ENCODE measurements at regions not wholly inside any gene's neighbourhood (a gene's known extent, or its start where the extent isn't known, plus 50 kb on each side); places are given as distances from the start of the nearest gene placed in this dataset.

DNA sequence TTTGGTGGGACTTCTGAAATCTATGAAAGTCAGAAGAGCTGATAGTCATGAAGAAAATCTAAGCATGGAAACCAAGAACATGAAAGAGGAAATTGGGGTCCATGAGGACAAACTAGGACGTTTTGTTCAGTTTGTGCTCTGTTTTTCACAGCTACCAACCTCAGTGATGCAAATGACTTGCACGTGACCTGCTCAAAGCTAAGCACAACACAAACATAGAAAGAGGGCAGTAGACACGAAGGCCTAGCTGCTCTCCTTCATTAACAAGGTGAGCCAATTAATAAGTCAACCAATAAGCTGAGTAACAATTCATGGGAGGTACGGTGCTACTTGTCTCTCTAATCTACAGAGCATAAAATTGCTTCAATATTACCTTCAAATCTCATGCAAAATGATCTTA lies 684.1 kb downstream of the TRAM1L1 start:
- no peak for TF ChIP-seq CTCF (IDR thresholded peaks at IDR 0.05; ENCODE audit: extremely low read depth, low read depth, low read length)
- DNase-seq (ENCODE audit: insufficient read length, low spot score, missing footprints), result no peak
- no peaks in the 10 kb centered on the region for H3K4me1 ChIP-seq (ENCODE audit: insufficient read depth, low read length)
- H3K79me2 ChIP-seq (ENCODE audit: insufficient read depth, low read length), result no peaks in the 10 kb centered on the region
- H2AFZ ChIP-seq (ENCODE audit: low read length), result no peak overlapping the region
- no peak overlapping the region for H3K4me3 ChIP-seq (ENCODE audit: insufficient read depth, low read length)
- H4K20me1 ChIP-seq (ENCODE audit: insufficient read depth, low read length), result no peaks in the 10 kb centered on the region
- no peaks in the 10 kb centered on the region for H3K9me3 ChIP-seq (ENCODE audit: low read depth, low read length)
- H3K36me3 ChIP-seq (ENCODE audit: insufficient read depth, low read length), result no peaks in the 10 kb centered on the region
- H3K27ac ChIP-seq (ENCODE audit: low read depth, low read length), result no peak overlapping the region
- H3K27me3 ChIP-seq (ENCODE audit: insufficient read depth, low read length), result no peaks in the 10 kb centered on the region
- no peak overlapping the region for H3K4me2 ChIP-seq (ENCODE audit: insufficient read depth, low read length)

DNA sequence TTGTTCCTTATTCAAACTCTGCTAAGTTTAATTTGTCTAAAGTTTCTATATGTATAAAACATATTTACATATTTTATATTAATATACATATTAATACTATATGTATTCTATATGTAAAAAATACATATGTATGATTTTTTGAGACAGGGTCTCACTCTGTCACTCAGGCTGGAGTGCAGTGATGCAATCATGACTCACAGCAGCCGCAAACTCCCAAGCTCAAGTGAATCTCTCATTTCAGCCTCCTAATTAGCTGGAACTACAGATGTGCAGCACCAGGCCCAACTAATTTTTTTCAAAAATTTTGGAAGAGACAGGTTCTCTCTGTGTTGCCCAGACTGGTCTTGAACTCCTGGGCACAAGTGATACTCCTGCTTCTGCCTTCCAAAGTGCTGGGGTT lies 684.9 kb downstream of the TRAM1L1 start:
- H3K79me2 ChIP-seq (ENCODE audit: insufficient read depth, low read length), result no peaks in the 10 kb centered on the region
- DNase-seq (ENCODE audit: insufficient read length, low spot score, missing footprints), result no peak
- no peak overlapping the region for H3K4me2 ChIP-seq (ENCODE audit: insufficient read depth, low read length)
- H3K36me3 ChIP-seq (ENCODE audit: insufficient read depth, low read length), result no peaks in the 10 kb centered on the region
- no peak for TF ChIP-seq CTCF (IDR thresholded peaks at IDR 0.05; ENCODE audit: extremely low read depth, low read depth, low read length)
- H3K4me1 ChIP-seq (ENCODE audit: insufficient read depth, low read length), result no peaks in the 10 kb centered on the region
- no peak overlapping the region for H2AFZ ChIP-seq (ENCODE audit: low read length)
- H4K20me1 ChIP-seq (ENCODE audit: insufficient read depth, low read length), result no peaks in the 10 kb centered on the region
- H3K27ac ChIP-seq (ENCODE audit: low read depth, low read length), result no peak overlapping the region
- no peaks in the 10 kb centered on the region for H3K27me3 ChIP-seq (ENCODE audit: insufficient read depth, low read length)
- H3K9me3 ChIP-seq (ENCODE audit: low read depth, low read length), result no peaks in the 10 kb centered on the region
- H3K4me3 ChIP-seq (ENCODE audit: insufficient read depth, low read length), result no peak overlapping the region

DNA sequence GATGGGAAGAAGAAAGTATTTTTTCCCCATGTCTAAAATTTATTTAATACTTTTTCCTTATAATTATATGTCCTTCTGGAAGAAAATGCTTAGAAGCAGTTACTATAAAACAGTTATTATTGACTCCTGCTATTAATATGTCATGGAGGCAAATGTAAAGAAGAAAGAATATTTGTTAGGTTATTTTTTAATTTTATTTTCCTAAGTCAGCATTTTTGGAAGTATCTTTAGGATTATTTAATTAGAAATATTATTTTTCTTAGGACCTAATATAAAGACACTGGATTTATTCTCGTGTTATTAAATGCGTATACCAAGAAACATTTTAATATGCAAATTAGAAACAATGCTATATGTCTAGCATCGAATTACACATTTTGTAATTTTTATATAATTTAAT lies 687.7 kb downstream of the TRAM1L1 start:
- H3K4me1 ChIP-seq (ENCODE audit: insufficient read depth, low read length), result no peaks in the 10 kb centered on the region
- no peaks in the 10 kb centered on the region for H3K27me3 ChIP-seq (ENCODE audit: insufficient read depth, low read length)
- H3K27ac ChIP-seq (ENCODE audit: low read depth, low read length), result no peak overlapping the region
- H3K4me3 ChIP-seq (ENCODE audit: insufficient read depth, low read length), result no peak overlapping the region
- TF ChIP-seq CTCF (IDR thresholded peaks at IDR 0.05; ENCODE audit: extremely low read depth, low read depth, low read length), result no peak
- H3K4me2 ChIP-seq (ENCODE audit: insufficient read depth, low read length), result no peak overlapping the region
- no peak for DNase-seq (ENCODE audit: insufficient read length, low spot score, missing footprints)
- H3K36me3 ChIP-seq (ENCODE audit: insufficient read depth, low read length), result no peaks in the 10 kb centered on the region
- H4K20me1 ChIP-seq (ENCODE audit: insufficient read depth, low read length), result no peaks in the 10 kb centered on the region
- H3K9me3 ChIP-seq (ENCODE audit: low read depth, low read length), result no peaks in the 10 kb centered on the region
- H2AFZ ChIP-seq (ENCODE audit: low read length), result no peak overlapping the region
- no peaks in the 10 kb centered on the region for H3K79me2 ChIP-seq (ENCODE audit: insufficient read depth, low read length)

DNA sequence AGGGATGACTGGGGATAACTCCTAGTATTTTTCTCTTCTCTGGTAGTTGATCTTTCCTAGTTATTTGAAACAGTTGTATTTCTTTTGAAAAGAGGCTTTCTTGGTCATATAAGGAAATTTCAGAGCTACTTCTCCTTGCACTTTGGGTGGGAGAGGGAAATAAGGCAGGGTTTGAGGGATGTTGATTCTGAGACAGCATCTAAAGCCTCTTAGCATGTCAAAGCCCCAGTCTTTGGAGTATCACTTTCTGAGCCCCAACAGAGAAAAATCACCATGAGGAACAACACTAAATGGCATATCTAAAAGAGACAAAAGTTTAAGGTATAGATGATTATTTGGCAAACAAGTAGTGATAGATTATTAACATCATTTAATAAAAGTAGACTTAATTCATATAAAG lies 688.1 kb downstream of the TRAM1L1 start:
- Histone ChIP-seq H3K79me2 (ENCODE audit: insufficient read depth, low read length) (no peaks in the 10 kb centered on the region), H3K4me3 (ENCODE audit: insufficient read depth, low read length) (no peak overlapping the region), H3K4me1 (ENCODE audit: insufficient read depth, low read length) (no peaks in the 10 kb centered on the region), H3K9me3 (ENCODE audit: low read depth, low read length) (no peaks in the 10 kb centered on the region), H4K20me1 (ENCODE audit: insufficient read depth, low read length) (no peaks in the 10 kb centered on the region), H3K27me3 (ENCODE audit: insufficient read depth, low read length) (no peaks in the 10 kb centered on the region), H2AFZ (ENCODE audit: low read length) (no peak overlapping the region), H3K36me3 (ENCODE audit: insufficient read depth, low read length) (no peaks in the 10 kb centered on the region), H3K27ac (ENCODE audit: low read depth, low read length) (no peak overlapping the region), H3K4me2 (ENCODE audit: insufficient read depth, low read length) (no peak overlapping the region)
- DNase-seq (ENCODE audit: insufficient read length, low spot score, missing footprints), result no peak
- TF ChIP-seq CTCF (IDR thresholded peaks at IDR 0.05; ENCODE audit: extremely low read depth, low read depth, low read length), result no peak

Data from osteoblast (primary cell).